ENCODE measurements at regions not wholly inside any gene's neighbourhood (a gene's known extent, or its start where the extent isn't known, plus 50 kb on each side); places are given as distances from the start of the nearest gene placed in this dataset.

DNA sequence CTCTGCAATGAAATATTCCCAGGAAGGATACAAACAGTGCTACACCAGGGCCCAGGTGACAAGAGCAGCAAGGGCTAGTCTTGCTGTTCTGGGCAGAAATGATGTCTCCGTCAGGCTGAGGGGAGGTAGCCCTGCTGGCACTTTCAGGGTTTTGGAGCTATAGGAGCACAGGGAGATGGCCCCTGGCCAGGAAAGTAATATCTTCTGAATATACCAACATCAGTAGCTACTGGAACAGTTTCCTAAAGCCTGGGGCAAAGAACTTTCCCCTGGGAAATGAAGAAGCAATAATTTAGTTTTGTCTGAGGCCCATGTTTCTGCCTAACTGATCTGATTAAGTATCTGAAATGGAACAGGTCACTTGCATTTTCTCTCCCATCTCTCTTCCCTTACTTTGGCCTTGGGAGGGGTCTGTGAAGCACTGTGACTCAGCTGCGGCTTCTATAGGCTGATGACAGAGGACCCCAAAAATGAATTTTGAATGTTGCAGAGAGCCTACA, 489.1 kb upstream of the PODXL start:
- no peak for DNase-seq (ENCODE audit: low read depth in 1 of 2, low spot score in 1 of 2)
- Histone ChIP-seq H3K4me3 (replicated peaks; ENCODE audit: insufficient read depth, low read length) (no peak overlapping the region), H3K27me3 (ENCODE audit: insufficient read depth, poor library complexity, severe bottlenecking) (no peaks in the 10 kb centered on the region), H3K27ac (replicated peaks) (no peak overlapping the region)
- TF ChIP-seq, protein P1, sequence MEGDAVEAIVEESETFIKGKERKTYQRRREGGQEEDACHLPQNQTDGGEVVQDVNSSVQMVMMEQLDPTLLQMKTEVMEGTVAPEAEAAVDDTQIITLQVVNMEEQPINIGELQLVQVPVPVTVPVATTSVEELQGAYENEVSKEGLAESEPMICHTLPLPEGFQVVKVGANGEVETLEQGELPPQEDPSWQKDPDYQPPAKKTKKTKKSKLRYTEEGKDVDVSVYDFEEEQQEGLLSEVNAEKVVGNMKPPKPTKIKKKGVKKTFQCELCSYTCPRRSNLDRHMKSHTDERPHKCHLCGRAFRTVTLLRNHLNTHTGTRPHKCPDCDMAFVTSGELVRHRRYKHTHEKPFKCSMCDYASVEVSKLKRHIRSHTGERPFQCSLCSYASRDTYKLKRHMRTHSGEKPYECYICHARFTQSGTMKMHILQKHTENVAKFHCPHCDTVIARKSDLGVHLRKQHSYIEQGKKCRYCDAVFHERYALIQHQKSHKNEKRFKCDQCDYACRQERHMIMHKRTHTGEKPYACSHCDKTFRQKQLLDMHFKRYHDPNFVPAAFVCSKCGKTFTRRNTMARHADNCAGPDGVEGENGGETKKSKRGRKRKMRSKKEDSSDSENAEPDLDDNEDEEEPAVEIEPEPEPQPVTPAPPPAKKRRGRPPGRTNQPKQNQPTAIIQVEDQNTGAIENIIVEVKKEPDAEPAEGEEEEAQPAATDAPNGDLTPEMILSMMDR (IDR thresholded peaks at IDR 0.05; ENCODE audit: insufficient read depth, low read length) = no peak
- TF ChIP-seq GABPA (IDR thresholded peaks at IDR 0.05; ENCODE audit: low read depth) (no peak), SPI1 (IDR thresholded peaks at IDR 0.05; ENCODE audit: borderline replicate concordance, low read depth) (no peak), POLR2AphosphoS5 (IDR thresholded peaks at IDR 0.05; ENCODE audit: low read depth) (no peak)
- TF ChIP-seq, protein P2, sequence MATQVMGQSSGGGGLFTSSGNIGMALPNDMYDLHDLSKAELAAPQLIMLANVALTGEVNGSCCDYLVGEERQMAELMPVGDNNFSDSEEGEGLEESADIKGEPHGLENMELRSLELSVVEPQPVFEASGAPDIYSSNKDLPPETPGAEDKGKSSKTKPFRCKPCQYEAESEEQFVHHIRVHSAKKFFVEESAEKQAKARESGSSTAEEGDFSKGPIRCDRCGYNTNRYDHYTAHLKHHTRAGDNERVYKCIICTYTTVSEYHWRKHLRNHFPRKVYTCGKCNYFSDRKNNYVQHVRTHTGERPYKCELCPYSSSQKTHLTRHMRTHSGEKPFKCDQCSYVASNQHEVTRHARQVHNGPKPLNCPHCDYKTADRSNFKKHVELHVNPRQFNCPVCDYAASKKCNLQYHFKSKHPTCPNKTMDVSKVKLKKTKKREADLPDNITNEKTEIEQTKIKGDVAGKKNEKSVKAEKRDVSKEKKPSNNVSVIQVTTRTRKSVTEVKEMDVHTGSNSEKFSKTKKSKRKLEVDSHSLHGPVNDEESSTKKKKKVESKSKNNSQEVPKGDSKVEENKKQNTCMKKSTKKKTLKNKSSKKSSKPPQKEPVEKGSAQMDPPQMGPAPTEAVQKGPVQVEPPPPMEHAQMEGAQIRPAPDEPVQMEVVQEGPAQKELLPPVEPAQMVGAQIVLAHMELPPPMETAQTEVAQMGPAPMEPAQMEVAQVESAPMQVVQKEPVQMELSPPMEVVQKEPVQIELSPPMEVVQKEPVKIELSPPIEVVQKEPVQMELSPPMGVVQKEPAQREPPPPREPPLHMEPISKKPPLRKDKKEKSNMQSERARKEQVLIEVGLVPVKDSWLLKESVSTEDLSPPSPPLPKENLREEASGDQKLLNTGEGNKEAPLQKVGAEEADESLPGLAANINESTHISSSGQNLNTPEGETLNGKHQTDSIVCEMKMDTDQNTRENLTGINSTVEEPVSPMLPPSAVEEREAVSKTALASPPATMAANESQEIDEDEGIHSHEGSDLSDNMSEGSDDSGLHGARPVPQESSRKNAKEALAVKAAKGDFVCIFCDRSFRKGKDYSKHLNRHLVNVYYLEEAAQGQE (IDR thresholded peaks at IDR 0.05; ENCODE audit: insufficient replicate concordance, low read depth) = no peak

DNA sequence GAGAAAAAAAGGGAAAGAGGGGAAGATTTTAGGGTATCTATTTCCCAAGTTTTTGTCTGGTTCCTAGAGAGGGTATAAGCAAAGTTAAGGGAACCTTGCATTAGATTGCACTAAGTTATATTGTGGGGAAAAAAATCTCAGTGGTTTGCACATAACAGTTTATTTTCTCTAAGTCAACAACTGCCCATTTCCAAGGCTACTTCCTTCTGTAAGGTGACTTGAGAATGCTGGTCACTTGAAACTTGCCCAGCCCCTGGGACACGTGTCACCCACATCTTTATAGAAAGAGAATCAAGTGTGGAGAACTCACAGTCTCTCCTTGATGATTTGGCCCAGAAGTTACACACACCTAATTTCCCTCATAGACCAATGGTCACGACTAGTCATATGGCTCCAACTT, 488.6 kb upstream of the PODXL start:
- TF ChIP-seq, protein P1 (IDR thresholded peaks at IDR 0.05; ENCODE audit: insufficient read depth, low read length) = no peak
- TF ChIP-seq SPI1 (IDR thresholded peaks at IDR 0.05; ENCODE audit: borderline replicate concordance, low read depth) (no peak), GABPA (IDR thresholded peaks at IDR 0.05; ENCODE audit: low read depth) (no peak), POLR2AphosphoS5 (IDR thresholded peaks at IDR 0.05; ENCODE audit: low read depth) (no peak)
- TF ChIP-seq, protein P2 (IDR thresholded peaks at IDR 0.05; ENCODE audit: insufficient replicate concordance, low read depth) = no peak
- no peak overlapping the region for H3K27ac ChIP-seq (replicated peaks)
- no peaks in the 10 kb centered on the region for H3K27me3 ChIP-seq (ENCODE audit: insufficient read depth, poor library complexity, severe bottlenecking)
- no peak for DNase-seq (ENCODE audit: low read depth in 1 of 2, low spot score in 1 of 2)
- no peak overlapping the region for H3K4me3 ChIP-seq (replicated peaks; ENCODE audit: insufficient read depth, low read length)

DNA sequence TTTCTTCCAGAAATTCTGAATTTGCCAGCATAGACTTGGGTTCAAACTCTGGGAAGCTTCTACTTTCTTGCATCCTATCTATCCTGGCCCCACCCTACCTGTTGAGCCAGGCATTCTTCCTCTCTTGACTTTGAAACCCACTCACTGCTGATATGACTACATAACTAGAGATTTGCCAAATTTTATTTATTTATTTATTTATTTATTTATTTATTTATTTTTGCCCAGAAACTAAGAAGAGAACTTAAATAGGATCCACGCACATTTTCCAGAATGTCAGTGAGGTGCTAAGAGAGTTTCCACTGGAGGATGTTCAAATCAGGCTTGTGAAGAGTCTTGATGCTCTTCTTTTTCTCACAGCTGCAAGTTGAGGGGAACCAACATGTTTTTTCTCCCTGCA, 487.8 kb upstream of the PODXL start:
- no peak overlapping the region for H3K4me3 ChIP-seq (replicated peaks; ENCODE audit: insufficient read depth, low read length)
- no peak for DNase-seq (ENCODE audit: low read depth in 1 of 2, low spot score in 1 of 2)
- TF ChIP-seq SPI1 (IDR thresholded peaks at IDR 0.05; ENCODE audit: borderline replicate concordance, low read depth) (no peak), POLR2AphosphoS5 (IDR thresholded peaks at IDR 0.05; ENCODE audit: low read depth) (no peak), GABPA (IDR thresholded peaks at IDR 0.05; ENCODE audit: low read depth) (no peak)
- TF ChIP-seq, protein P2 (IDR thresholded peaks at IDR 0.05; ENCODE audit: insufficient replicate concordance, low read depth) = no peak
- TF ChIP-seq, protein P1 (IDR thresholded peaks at IDR 0.05; ENCODE audit: insufficient read depth, low read length) = no peak
- H3K27ac ChIP-seq (replicated peaks) = no peak overlapping the region
- no peaks in the 10 kb centered on the region for H3K27me3 ChIP-seq (ENCODE audit: insufficient read depth, poor library complexity, severe bottlenecking)
